Right lobe of liver (tissue), 6 donors: ENCODE measurements at regions not wholly inside any gene's neighbourhood (a gene's known extent, or its start where the extent isn't known, plus 50 kb on each side); places are given as distances from the start of the nearest gene placed in this dataset.

Source experiments
- ATAC-seq, 4 donors: fragments of 200-7000 bp; cut with Tn5 transposase; one replicate each; pipeline ENCODE4 v1.9.1; 2020; ENCODE audit warnings: mild to moderate bottlenecking in 4 of 4, moderate library complexity in 4 of 4
- DNase-seq, 3 donors: peaks; one replicate each; pipeline ENCODE4 v3.0.0-alpha.2; 2020
- H3K27ac ChIP-seq, 3 donors: fragments of 200-600 bp; one replicate each; pipeline ENCODE4 v1.8.0; 2022
- H3K27me3 ChIP-seq, 2 donors: fragments of 200-600 bp; one replicate each; pipeline ENCODE4 v1.8.0; 2022
- H3K36me3 ChIP-seq, 4 donors: fragments of 200-600 bp; sonication (generic) in 1 of 4; one replicate each; pipeline versions ENCODE4 v1.5.1 to v1.8.0; 2017 to 2022; ENCODE audit warnings: control low read depth in 1 of 4
- H3K4me1 ChIP-seq, 4 donors: fragments of 200-600 bp; sonication (generic) in 1 of 4; one replicate each; pipeline versions ENCODE4 v1.5.1 to v1.8.0; 2017 to 2022; ENCODE audit warnings: control low read depth in 1 of 4
- H3K4me3 ChIP-seq, 3 donors: fragments of 200-600 bp; one replicate each; pipeline ENCODE4 v1.8.0; 2022
- H3K9me3 ChIP-seq, 4 donors: fragments of 200-600 bp; sonication (generic) in 1 of 4; one replicate each; pipeline versions ENCODE4 v1.5.1 to v1.8.0; 2017 to 2022; ENCODE audit warnings: control low read depth in 1 of 4
- CTCF ChIP-seq, 4 donors: fragments of 200-600 bp in 3 of 4; fragments of 450-650 bp in 1 of 4; IDR thresholded peaks; one replicate each; pipeline versions ENCODE4 v1.5.1 to v1.8.0; 2016 to 2022; ENCODE audit warnings: antibody characterized with exemption in 4 of 4, mild to moderate bottlenecking in 2 of 4
- POLR2A ChIP-seq: fragments of 450-650 bp; IDR thresholded peaks from one replicate; pipeline ENCODE4 v1.6.1; 2017; ENCODE audit warnings: antibody characterized with exemption, mild to moderate bottlenecking
- WGBS: methylation state at CpG from one replicate; pipeline ENCODE4 v1.1.6; 2018; ENCODE audit warnings: low coverage, low lambda C conversion rate; ENCODE audit not compliant: insufficient coverage; ENCODE audit errors: missing lambda C conversion rate; 5-methylcytosine and 5-hydroxymethylcytosine counted together
- intact Hi-C, 2 donors: fragments of 100-400 bp; cut with DNase I; formaldehyde crosslinking; loops; one replicate each; pipeline versions ENCODE4 v1.11.2 to v1.14.1; 2022
- donor health status: DM: no; HTN: yes; CAD: no.
- donor health status: DM: no; HTN: no; CAD: no.
- donor health status: DM: no; HTN: no; CAD: no.
- donor health status: DM: no; HTN: yes; CAD: no.
- donor health status: DM: no; HTN: yes; CAD: no.

- Histone ChIP-seq H3K9me3 (no peaks in the 10 kb centered on the region), H3K27me3 (no peaks in the 10 kb centered on the region), H3K4me3 (no peak overlapping the region), H3K36me3 (no peaks in the 10 kb centered on the region), H3K4me1 (no peaks in the 10 kb centered on the region), H3K27ac (no peak overlapping the region)
- TF ChIP-seq POLR2A (no peak), CTCF (IDR thresholded peaks at IDR 0.05) (no peak)
- intact Hi-C loops = no loop called here
- no peak for ATAC-seq
- 63% methylated on average over 15 of the region's 15 CpGs for WGBS
- DNase-seq = no peak
These were observed 303.5 kb downstream of the FOXL1 start for GRCh38 chr16:86881861-86882273.

GRCh38 chr16:86882586-86883280 is 304.4 kb downstream of the FOXL1 start:
- intact Hi-C loops = no loop called here
- no peak for DNase-seq
- WGBS = 13% methylated on average over 6 of the region's 6 CpGs
- ATAC-seq = no peak
- Histone ChIP-seq H3K27me3 (no peaks in the 10 kb centered on the region), H3K9me3 (no peaks in the 10 kb centered on the region), H3K4me1 (no peaks in the 10 kb centered on the region), H3K27ac (no peak overlapping the region), H3K4me3 (no peak overlapping the region), H3K36me3 (no peaks in the 10 kb centered on the region)
- TF ChIP-seq POLR2A = no peak
- TF ChIP-seq CTCF (IDR thresholded peaks at IDR 0.05) = no peak

GRCh38 chr16:86883583-86884389 is 305.4 kb downstream of the FOXL1 start:
- DNase-seq = no peak

GRCh38 chr16:86884390-86884650 is 306.0 kb downstream of the FOXL1 start:
- intact Hi-C loops = no loop called here
- no peak for ATAC-seq
- Histone ChIP-seq H3K9me3 (no peaks in the 10 kb centered on the region), H3K4me3 (no peak overlapping the region), H3K4me1 (no peaks in the 10 kb centered on the region), H3K27me3 (no peaks in the 10 kb centered on the region), H3K27ac (no peak overlapping the region), H3K36me3 (no peaks in the 10 kb centered on the region)
- no peak for DNase-seq
- TF ChIP-seq CTCF (IDR thresholded peaks at IDR 0.05) (no peak), POLR2A (no peak)
- WGBS = 20% methylated on average over 1 of the region's 4 CpGs

More at GRCh38 chr16:86883583-86884389, 305.4 kb downstream of the FOXL1 start:
- WGBS = 26% methylated on average over 2 of the region's 14 CpGs
- H3K4me3 ChIP-seq = no peak overlapping the region
- no peaks in the 10 kb centered on the region for H3K27me3 ChIP-seq
- no peak for ATAC-seq
- intact Hi-C loops = no loop called here
- H3K9me3 ChIP-seq = no peaks in the 10 kb centered on the region
- no peak overlapping the region for H3K27ac ChIP-seq
- no peaks in the 10 kb centered on the region for H3K36me3 ChIP-seq
- TF ChIP-seq CTCF (IDR thresholded peaks at IDR 0.05) (no peak), POLR2A (no peak)
- H3K4me1 ChIP-seq = no peaks in the 10 kb centered on the region
